ENCODE measurements at regions not wholly inside any gene's neighbourhood (a gene's known extent, or its start where the extent isn't known, plus 50 kb on each side); places are given as distances from the start of the nearest gene placed in this dataset.

DNA sequence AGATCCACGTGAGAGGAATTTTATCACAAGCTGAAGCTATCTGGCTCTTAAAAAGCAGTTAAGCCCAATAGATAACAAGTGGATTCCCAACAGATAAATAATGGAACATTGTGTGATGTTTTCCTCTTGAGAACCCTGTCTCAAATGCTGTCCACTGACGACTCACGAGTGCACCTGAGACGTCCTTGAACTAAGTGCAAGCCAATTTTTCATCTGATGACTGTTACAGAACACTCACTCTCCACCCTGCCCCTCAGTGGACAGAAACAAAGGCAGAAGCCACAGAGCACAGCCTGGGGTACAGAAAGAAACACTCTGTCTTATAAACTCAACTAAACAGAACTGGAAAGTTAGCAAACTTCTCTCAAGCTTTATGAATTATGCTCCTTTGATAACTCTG is 199.5 kb downstream of the KCNN2 start:
- TF ChIP-seq, protein P1, sequence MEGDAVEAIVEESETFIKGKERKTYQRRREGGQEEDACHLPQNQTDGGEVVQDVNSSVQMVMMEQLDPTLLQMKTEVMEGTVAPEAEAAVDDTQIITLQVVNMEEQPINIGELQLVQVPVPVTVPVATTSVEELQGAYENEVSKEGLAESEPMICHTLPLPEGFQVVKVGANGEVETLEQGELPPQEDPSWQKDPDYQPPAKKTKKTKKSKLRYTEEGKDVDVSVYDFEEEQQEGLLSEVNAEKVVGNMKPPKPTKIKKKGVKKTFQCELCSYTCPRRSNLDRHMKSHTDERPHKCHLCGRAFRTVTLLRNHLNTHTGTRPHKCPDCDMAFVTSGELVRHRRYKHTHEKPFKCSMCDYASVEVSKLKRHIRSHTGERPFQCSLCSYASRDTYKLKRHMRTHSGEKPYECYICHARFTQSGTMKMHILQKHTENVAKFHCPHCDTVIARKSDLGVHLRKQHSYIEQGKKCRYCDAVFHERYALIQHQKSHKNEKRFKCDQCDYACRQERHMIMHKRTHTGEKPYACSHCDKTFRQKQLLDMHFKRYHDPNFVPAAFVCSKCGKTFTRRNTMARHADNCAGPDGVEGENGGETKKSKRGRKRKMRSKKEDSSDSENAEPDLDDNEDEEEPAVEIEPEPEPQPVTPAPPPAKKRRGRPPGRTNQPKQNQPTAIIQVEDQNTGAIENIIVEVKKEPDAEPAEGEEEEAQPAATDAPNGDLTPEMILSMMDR (optimal IDR thresholded peaks at IDR 0.05 in 1 of 3, IDR thresholded peaks at IDR 0.05 in 1 of 3, conservative IDR thresholded peaks at IDR 0.05 in 1 of 3; ENCODE audit: extremely low read depth in 1 of 3, insufficient read depth in 2 of 3, low read length in 3 of 3): no peak
- no peak for TF ChIP-seq EZH2 (IDR thresholded peaks at IDR 0.05; ENCODE audit: low read length)
